Suprapubic skin (tissue), 4 donors: ENCODE measurements at regions not wholly inside any gene's neighbourhood (a gene's known extent, or its start where the extent isn't known, plus 50 kb on each side); places are given as distances from the start of the nearest gene placed in this dataset.

Source experiments
- DNase-seq, 2 donors: peaks; one replicate each; pipeline ENCODE4 v3.0.0-alpha.2; 2019; ENCODE audit warnings: low spot score in 2 of 2
- H3K27ac ChIP-seq: fragments of 200-600 bp; sonication (generic); one replicate; pipeline ENCODE4 v1.5.1; 2019
- H3K27me3 ChIP-seq: fragments of 200-600 bp; sonication (generic); one replicate; pipeline ENCODE4 v1.5.1; 2019
- H3K36me3 ChIP-seq: fragments of 200-600 bp; sonication (generic); one replicate; pipeline ENCODE4 v1.5.1; 2019
- H3K4me1 ChIP-seq: fragments of 200-600 bp; sonication (generic); one replicate; pipeline ENCODE4 v1.5.1; 2019
- H3K4me3 ChIP-seq: fragments of 200-600 bp; sonication (generic); one replicate; pipeline ENCODE4 v1.5.1; 2019; ENCODE audit warnings: mild to moderate bottlenecking
- H3K9me3 ChIP-seq: fragments of 200-600 bp; sonication (generic); one replicate; pipeline ENCODE4 v1.5.1; 2019
- CTCF ChIP-seq, 2 donors: fragments of 200-600 bp in 1 of 2; fragments of 450-650 bp in 1 of 2; sonication (generic) in 1 of 2; IDR thresholded peaks; one replicate each; pipeline ENCODE4 v1.5.1; 2016 to 2019; ENCODE audit warnings: antibody characterized with exemption in 2 of 2, mild to moderate bottlenecking in 1 of 2, moderate library complexity in 1 of 2
- EP300 ChIP-seq: sonication (generic); formaldehyde crosslinking; IDR thresholded peaks from one replicate; pipeline ENCODE4 v1.6.1; 2017; ENCODE audit warnings: antibody characterized with exemption
- POLR2A ChIP-seq, 2 donors: fragments of 450-650 bp; IDR thresholded peaks; one replicate each; pipeline ENCODE4 v1.6.1; 2017; ENCODE audit warnings: antibody characterized with exemption in 2 of 2, mild to moderate bottlenecking in 2 of 2, moderate library complexity in 2 of 2
- POLR2AphosphoS5 ChIP-seq, 3 donors: sonication (generic); formaldehyde crosslinking; IDR thresholded peaks; one replicate each; pipeline ENCODE4 v1.6.1; 2017; ENCODE audit warnings: antibody characterized with exemption in 3 of 3
- WGBS: methylation state at CpG from one replicate; pipeline ENCODE4 v1.1.5; 2018; 5-methylcytosine and 5-hydroxymethylcytosine counted together

- Histone ChIP-seq H3K27me3 (no peaks in the 10 kb centered on the region), H3K9me3 (no peaks in the 10 kb centered on the region), H3K27ac (no peak overlapping the region), H3K4me3 (no peak overlapping the region), H3K36me3 (no peaks in the 10 kb centered on the region), H3K4me1 (peaks cover 7% of the 10 kb centered on the region)
- no peak for TF ChIP-seq CTCF (IDR thresholded peaks at IDR 0.05)
- TF ChIP-seq POLR2AphosphoS5 (IDR thresholded peaks at IDR 0.05): no peak
- no peak for TF ChIP-seq POLR2A (IDR thresholded peaks at IDR 0.05)
- no peak for TF ChIP-seq EP300
- 83% methylated on average over 6 of the region's 6 CpGs for WGBS
- DNase-seq: no peak
Observed at GRCh38 chrX:39716802-39717540, 380.8 kb downstream of the BCOR start.

- WGBS: 31% methylated on average over 2 of the region's 2 CpGs
- H3K4me1 ChIP-seq: peaks cover 7% of the 10 kb centered on the region
- TF ChIP-seq POLR2A (IDR thresholded peaks at IDR 0.05) (no peak), CTCF (IDR thresholded peaks at IDR 0.05) (no peak), EP300 (no peak), POLR2AphosphoS5 (IDR thresholded peaks at IDR 0.05) (no peak)
- no peak overlapping the region for H3K4me3 ChIP-seq
- H3K27me3 ChIP-seq: no peaks in the 10 kb centered on the region
- H3K36me3 ChIP-seq: no peaks in the 10 kb centered on the region
- H3K9me3 ChIP-seq: no peaks in the 10 kb centered on the region
- DNase-seq: no peak
- H3K27ac ChIP-seq: no peak overlapping the region
Observed at GRCh38 chrX:39718981-39719380, 378.8 kb downstream of the BCOR start.

- no peaks in the 10 kb centered on the region for H3K27me3 ChIP-seq
- no peaks in the 10 kb centered on the region for H3K9me3 ChIP-seq
- no peak overlapping the region for H3K4me3 ChIP-seq
- DNase-seq: no peak
- TF ChIP-seq POLR2AphosphoS5 (IDR thresholded peaks at IDR 0.05): no peak
- no peak for TF ChIP-seq POLR2A (IDR thresholded peaks at IDR 0.05)
- no peak for TF ChIP-seq CTCF (IDR thresholded peaks at IDR 0.05)
- no peak for TF ChIP-seq EP300
- H3K36me3 ChIP-seq: no peaks in the 10 kb centered on the region
- 68% methylated on average over 2 of the region's 2 CpGs for WGBS
- H3K4me1 ChIP-seq: peaks cover 7% of the 10 kb centered on the region
- H3K27ac ChIP-seq: no peak overlapping the region
Observed at GRCh38 chrX:39720945-39721344, 376.8 kb downstream of the BCOR start.

GRCh38 chrX:39721566-39722279 lies 376.0 kb downstream of the BCOR start:
- Histone ChIP-seq H3K36me3 (no peaks in the 10 kb centered on the region), H3K27ac (no peak overlapping the region), H3K4me3 (no peak overlapping the region), H3K9me3 (no peaks in the 10 kb centered on the region), H3K27me3 (no peaks in the 10 kb centered on the region), H3K4me1 (peaks cover 7% of the 10 kb centered on the region)
- TF ChIP-seq POLR2A (IDR thresholded peaks at IDR 0.05) (no peak), CTCF (IDR thresholded peaks at IDR 0.05) (no peak), EP300 (no peak), POLR2AphosphoS5 (IDR thresholded peaks at IDR 0.05) (no peak)
- 59% methylated on average over 12 of the region's 12 CpGs for WGBS
- no peak for DNase-seq

DNA sequence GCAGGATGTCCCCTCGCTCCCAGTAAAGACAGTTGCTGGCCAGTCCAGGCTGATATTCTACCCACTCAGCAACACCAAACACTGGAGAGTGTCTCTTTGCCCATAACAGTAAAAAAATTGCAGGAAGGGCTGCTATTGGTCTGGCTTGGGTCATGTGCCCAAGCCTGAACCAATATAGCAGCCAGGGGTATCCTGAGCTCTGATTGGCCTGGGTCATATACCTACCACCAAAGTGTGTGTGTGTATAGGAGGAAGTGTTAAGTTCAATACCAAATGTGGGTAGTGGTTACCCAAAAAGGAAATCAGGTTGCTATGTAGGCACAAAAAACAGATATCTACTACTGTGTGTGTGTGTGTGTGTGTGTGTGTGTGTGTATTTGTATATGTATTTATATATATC lies 373.2 kb downstream of the BCOR start:
- DNase-seq: no peak
- no peak overlapping the region for H3K27ac ChIP-seq
- 83% methylated on average over 1 of the region's 1 CpG for WGBS
- H3K4me1 ChIP-seq: no peaks in the 10 kb centered on the region
- H3K27me3 ChIP-seq: no peaks in the 10 kb centered on the region
- no peak for TF ChIP-seq EP300
- no peak for TF ChIP-seq POLR2AphosphoS5 (IDR thresholded peaks at IDR 0.05)
- no peak for TF ChIP-seq POLR2A (IDR thresholded peaks at IDR 0.05)
- no peak for TF ChIP-seq CTCF (IDR thresholded peaks at IDR 0.05)
- no peak overlapping the region for H3K4me3 ChIP-seq
- no peaks in the 10 kb centered on the region for H3K36me3 ChIP-seq
- H3K9me3 ChIP-seq: no peaks in the 10 kb centered on the region
